Neural cell (in vitro differentiated cells): ENCODE measurements at regions not wholly inside any gene's neighbourhood (a gene's known extent, or its start where the extent isn't known, plus 50 kb on each side); places are given as distances from the start of the nearest gene placed in this dataset.

Source experiments
- H2AFZ ChIP-seq: fragments of 200-600, 300-800 bp; sonication (generic), shearing (Covaris generic); 2 replicates; pipeline ENCODE4 v1.6.0; 2014; ENCODE audit warnings: low read depth, mild to moderate bottlenecking, antibody characterized with exemption, low read length, moderate library complexity
- H3F3A ChIP-seq: fragments of 200-600 bp; shearing (Covaris generic); 2 replicates; pipeline ENCODE4 v1.6.1; 2016; ENCODE audit warnings: mild to moderate bottlenecking, moderate library complexity, mixed read lengths, antibody characterized with exemption, low read length; ENCODE audit not compliant: insufficient read depth, poor library complexity, severe bottlenecking
- H3K27ac ChIP-seq: fragments of 200-600, 300-800 bp; sonication (generic), shearing (Covaris generic); 2 replicates; pipeline ENCODE4 v1.5.1; 2014; ENCODE audit warnings: mild to moderate bottlenecking, low read length, moderate library complexity
- H3K27me3 ChIP-seq: fragments of 300-800, 200-600 bp; sonication (generic), shearing (Covaris generic); 2 replicates; pipeline ENCODE4 v1.6.0; 2014; ENCODE audit warnings: mild to moderate bottlenecking, low read depth, low read length, moderate library complexity; ENCODE audit not compliant: insufficient read depth
- H3K36me3 ChIP-seq: fragments of 300-800, 200-600 bp; sonication (generic), shearing (Covaris generic); 2 replicates; pipeline ENCODE4 v1.5.1; 2014; ENCODE audit warnings: mild to moderate bottlenecking, antibody characterized with exemption, low read length, moderate library complexity; ENCODE audit not compliant: insufficient read depth
- H3K4me2 ChIP-seq: fragments of 300-800, 200-600 bp; sonication (generic), shearing (Covaris generic); 2 replicates; pipeline ENCODE4 v1.6.0; 2014; ENCODE audit warnings: mild to moderate bottlenecking, low read length
- H3K4me3 ChIP-seq: fragments of 300-800, 200-600 bp; sonication (generic), shearing (Covaris generic); 2 replicates; pipeline ENCODE4 v1.5.1; 2014; ENCODE audit warnings: mild to moderate bottlenecking, low read length, moderate library complexity
- H3K79me2 ChIP-seq: fragments of 200-600 bp; shearing (Covaris generic); replicated peaks from 2 replicates; pipeline ENCODE4 v1.6.0; 2014; ENCODE audit warnings: mild to moderate bottlenecking, low read length, moderate library complexity; ENCODE audit not compliant: insufficient read depth
- H3K9ac ChIP-seq: fragments of 300-800, 200-600 bp; sonication (generic), shearing (Covaris generic); 2 replicates; pipeline ENCODE4 v1.6.1; 2016; ENCODE audit warnings: mild to moderate bottlenecking, low read length, mixed read lengths
- H3K9me2 ChIP-seq: fragments of 200-600 bp; shearing (Covaris generic); 2 replicates; pipeline ENCODE4 v1.6.1; 2016; ENCODE audit warnings: mild to moderate bottlenecking, low read length, mixed read lengths; ENCODE audit not compliant: insufficient read depth
- H3K9me3 ChIP-seq: fragments of 200-600, 300-800 bp; sonication (generic), shearing (Covaris generic); 2 replicates; pipeline ENCODE4 v1.6.1; 2016; ENCODE audit warnings: mild to moderate bottlenecking, mixed run types, low read length, moderate library complexity, mixed read lengths
- H4K20me1 ChIP-seq: fragments of 200-600 bp; shearing (Covaris generic); 2 replicates; pipeline ENCODE4 v1.6.1; 2016; ENCODE audit warnings: mild to moderate bottlenecking, mixed run types; ENCODE audit not compliant: insufficient read depth
- EP300 ChIP-seq: fragments of 450-650 bp; conservative IDR thresholded peaks from 2 replicates; pipeline ENCODE4 v1.6.1; 2014; ENCODE audit warnings: antibody characterized with exemption, mild to moderate bottlenecking, moderate library complexity; ENCODE audit not compliant: poor library complexity, severe bottlenecking
- EZH2 ChIP-seq: fragments of 200-600, 300-800 bp; shearing (Covaris generic), sonication (generic); IDR thresholded peaks from 2 replicates; pipeline ENCODE4 v1.6.1; 2014; ENCODE audit warnings: antibody characterized with exemption, low read length, borderline replicate concordance, mild to moderate bottlenecking; ENCODE audit not compliant: insufficient read depth, poor library complexity, severe bottlenecking
- MXI1 ChIP-seq: fragments of 450-650 bp; conservative IDR thresholded peaks from 2 replicates; pipeline ENCODE4 v1.6.1; 2014; ENCODE audit warnings: antibody characterized with exemption, mild to moderate bottlenecking; ENCODE audit not compliant: poor library complexity, severe bottlenecking
- POLR2AphosphoS5 ChIP-seq: IDR thresholded peaks from 2 replicates; pipeline ENCODE4 v1.6.1; 2012
- RAD21 ChIP-seq: fragments of 450-650 bp; conservative IDR thresholded peaks from 2 replicates; pipeline ENCODE4 v1.6.1; 2014; ENCODE audit warnings: antibody characterized with exemption, mild to moderate bottlenecking, moderate library complexity
- SMC3 ChIP-seq: fragments of 450-650 bp; conservative IDR thresholded peaks from 2 replicates; pipeline ENCODE4 v1.6.1; 2014; ENCODE audit warnings: antibody characterized with exemption, mild to moderate bottlenecking, moderate library complexity; ENCODE audit not compliant: poor library complexity
- TAF1 ChIP-seq: IDR thresholded peaks from 2 replicates; pipeline ENCODE4 v1.6.1; 2012; ENCODE audit warnings: low read depth
- TF ChIP-seq, protein P1 (sequence below): fragments of 450-650 bp; IDR thresholded peaks from 2 replicates; pipeline ENCODE4 v1.5.1; 2014; ENCODE audit warnings: antibody characterized with exemption, mild to moderate bottlenecking, moderate library complexity; ENCODE audit not compliant: poor library complexity, severe bottlenecking
- TF ChIP-seq, protein P2 (sequence below): IDR thresholded peaks from 2 replicates; pipeline ENCODE4 v1.6.1; 2012; ENCODE audit warnings: borderline replicate concordance

- TF ChIP-seq, protein P1, sequence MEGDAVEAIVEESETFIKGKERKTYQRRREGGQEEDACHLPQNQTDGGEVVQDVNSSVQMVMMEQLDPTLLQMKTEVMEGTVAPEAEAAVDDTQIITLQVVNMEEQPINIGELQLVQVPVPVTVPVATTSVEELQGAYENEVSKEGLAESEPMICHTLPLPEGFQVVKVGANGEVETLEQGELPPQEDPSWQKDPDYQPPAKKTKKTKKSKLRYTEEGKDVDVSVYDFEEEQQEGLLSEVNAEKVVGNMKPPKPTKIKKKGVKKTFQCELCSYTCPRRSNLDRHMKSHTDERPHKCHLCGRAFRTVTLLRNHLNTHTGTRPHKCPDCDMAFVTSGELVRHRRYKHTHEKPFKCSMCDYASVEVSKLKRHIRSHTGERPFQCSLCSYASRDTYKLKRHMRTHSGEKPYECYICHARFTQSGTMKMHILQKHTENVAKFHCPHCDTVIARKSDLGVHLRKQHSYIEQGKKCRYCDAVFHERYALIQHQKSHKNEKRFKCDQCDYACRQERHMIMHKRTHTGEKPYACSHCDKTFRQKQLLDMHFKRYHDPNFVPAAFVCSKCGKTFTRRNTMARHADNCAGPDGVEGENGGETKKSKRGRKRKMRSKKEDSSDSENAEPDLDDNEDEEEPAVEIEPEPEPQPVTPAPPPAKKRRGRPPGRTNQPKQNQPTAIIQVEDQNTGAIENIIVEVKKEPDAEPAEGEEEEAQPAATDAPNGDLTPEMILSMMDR: no peak
Measured at GRCh38 chr1:233459968-233460367, 132.4 kb downstream of the MAP3K21 start (continued).

GRCh38 chr1:233460692-233461091 lies 133.2 kb downstream of the MAP3K21 start:
- Histone ChIP-seq H3K27ac (no peak overlapping the region), H3K4me2 (no peak overlapping the region), H3K9me2 (no peaks in the 10 kb centered on the region), H3K27me3 (no peaks in the 10 kb centered on the region), H3K4me3 (no peak overlapping the region), H4K20me1 (no peaks in the 10 kb centered on the region), H3K36me3 (no peaks in the 10 kb centered on the region), H3K9ac (no peak overlapping the region), H3K9me3 (no peaks in the 10 kb centered on the region), H3K79me2 (no peaks in the 10 kb centered on the region), H2AFZ (no peak overlapping the region), H3F3A (no peaks in the 10 kb centered on the region)
- no peak for TF ChIP-seq SMC3
- no peak for TF ChIP-seq EZH2
- no peak for TF ChIP-seq RAD21
- TF ChIP-seq, protein P2, sequence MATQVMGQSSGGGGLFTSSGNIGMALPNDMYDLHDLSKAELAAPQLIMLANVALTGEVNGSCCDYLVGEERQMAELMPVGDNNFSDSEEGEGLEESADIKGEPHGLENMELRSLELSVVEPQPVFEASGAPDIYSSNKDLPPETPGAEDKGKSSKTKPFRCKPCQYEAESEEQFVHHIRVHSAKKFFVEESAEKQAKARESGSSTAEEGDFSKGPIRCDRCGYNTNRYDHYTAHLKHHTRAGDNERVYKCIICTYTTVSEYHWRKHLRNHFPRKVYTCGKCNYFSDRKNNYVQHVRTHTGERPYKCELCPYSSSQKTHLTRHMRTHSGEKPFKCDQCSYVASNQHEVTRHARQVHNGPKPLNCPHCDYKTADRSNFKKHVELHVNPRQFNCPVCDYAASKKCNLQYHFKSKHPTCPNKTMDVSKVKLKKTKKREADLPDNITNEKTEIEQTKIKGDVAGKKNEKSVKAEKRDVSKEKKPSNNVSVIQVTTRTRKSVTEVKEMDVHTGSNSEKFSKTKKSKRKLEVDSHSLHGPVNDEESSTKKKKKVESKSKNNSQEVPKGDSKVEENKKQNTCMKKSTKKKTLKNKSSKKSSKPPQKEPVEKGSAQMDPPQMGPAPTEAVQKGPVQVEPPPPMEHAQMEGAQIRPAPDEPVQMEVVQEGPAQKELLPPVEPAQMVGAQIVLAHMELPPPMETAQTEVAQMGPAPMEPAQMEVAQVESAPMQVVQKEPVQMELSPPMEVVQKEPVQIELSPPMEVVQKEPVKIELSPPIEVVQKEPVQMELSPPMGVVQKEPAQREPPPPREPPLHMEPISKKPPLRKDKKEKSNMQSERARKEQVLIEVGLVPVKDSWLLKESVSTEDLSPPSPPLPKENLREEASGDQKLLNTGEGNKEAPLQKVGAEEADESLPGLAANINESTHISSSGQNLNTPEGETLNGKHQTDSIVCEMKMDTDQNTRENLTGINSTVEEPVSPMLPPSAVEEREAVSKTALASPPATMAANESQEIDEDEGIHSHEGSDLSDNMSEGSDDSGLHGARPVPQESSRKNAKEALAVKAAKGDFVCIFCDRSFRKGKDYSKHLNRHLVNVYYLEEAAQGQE: no peak
- TF ChIP-seq MXI1: no peak
- TF ChIP-seq, protein P1: no peak
- no peak for TF ChIP-seq EP300
- TF ChIP-seq TAF1: no peak
- no peak for TF ChIP-seq POLR2AphosphoS5

DNA sequence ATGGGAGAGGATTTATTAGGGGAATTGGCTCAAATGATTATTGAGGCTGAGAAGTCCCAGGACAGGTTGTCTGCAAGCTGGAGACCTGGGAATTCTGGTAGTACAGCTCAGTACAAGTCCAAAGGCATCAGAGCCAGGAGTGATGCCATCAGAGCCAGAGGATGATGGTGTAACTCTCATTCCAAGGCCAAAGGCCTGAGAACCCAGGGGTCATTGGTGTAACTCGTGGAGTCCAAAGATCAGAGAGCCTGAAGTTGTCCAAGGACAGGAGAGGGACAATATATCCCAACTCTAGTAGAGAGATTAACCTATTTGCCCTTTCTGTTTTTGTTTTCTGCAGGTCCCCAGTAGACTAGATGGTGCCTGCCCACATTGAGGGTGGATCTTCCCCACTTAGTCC lies 134.3 kb downstream of the MAP3K21 start:
- H2AFZ ChIP-seq: no peak overlapping the region
- no peaks in the 10 kb centered on the region for H3K27me3 ChIP-seq
- H3K27ac ChIP-seq: no peak overlapping the region
- no peaks in the 10 kb centered on the region for H4K20me1 ChIP-seq
- no peaks in the 10 kb centered on the region for H3K9me2 ChIP-seq
- no peaks in the 10 kb centered on the region for H3K79me2 ChIP-seq
- no peak overlapping the region for H3K9ac ChIP-seq
- no peaks in the 10 kb centered on the region for H3K36me3 ChIP-seq
- no peaks in the 10 kb centered on the region for H3F3A ChIP-seq
- no peak overlapping the region for H3K4me2 ChIP-seq
- no peaks in the 10 kb centered on the region for H3K9me3 ChIP-seq
- H3K4me3 ChIP-seq: no peak overlapping the region
- TF ChIP-seq RAD21: no peak
- TF ChIP-seq MXI1: no peak
- TF ChIP-seq, protein P1: no peak
- TF ChIP-seq EZH2: no peak
- TF ChIP-seq, protein P2: no peak
- no peak for TF ChIP-seq POLR2AphosphoS5
- no peak for TF ChIP-seq SMC3
- no peak for TF ChIP-seq TAF1
- no peak for TF ChIP-seq EP300
